ENCODE measurements at regions not wholly inside any gene's neighbourhood (a gene's known extent, or its start where the extent isn't known, plus 50 kb on each side); places are given as distances from the start of the nearest gene placed in this dataset.
A peak's percentile ranks its signal among the peaks of the same experiment; 100 is the strongest.

DNA sequence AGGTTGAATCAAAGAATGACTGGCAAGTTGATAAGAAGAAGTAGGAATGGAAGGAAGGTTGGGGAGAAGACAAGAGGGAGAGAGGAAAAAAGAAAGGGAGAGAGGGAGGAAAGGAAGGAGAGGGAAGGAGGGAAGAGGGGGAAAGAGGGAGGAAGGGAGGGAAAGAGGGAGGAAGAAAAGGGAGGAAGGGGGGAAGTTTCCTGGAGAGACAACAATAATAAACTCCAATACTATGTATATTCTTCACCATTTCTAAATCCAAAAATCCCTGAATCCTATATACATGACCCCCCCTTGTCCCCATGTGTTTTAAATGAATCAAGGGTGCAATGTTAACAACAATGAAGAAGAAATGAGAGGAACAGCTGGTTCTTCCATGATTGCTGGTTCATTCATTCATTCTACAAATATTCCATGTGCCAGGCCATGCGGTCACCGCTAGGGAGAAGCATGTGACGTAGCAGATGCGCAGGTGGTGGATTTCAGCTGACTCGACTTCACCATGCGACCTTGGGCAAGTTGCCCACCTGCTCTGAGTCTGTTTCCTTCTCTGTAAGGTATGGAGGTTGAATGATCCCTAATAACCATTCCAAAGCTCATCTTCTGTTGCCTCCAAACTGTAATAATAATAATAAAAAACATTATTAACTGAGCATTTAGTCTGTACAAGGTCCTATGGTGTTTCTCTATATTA lies 77.6 kb downstream of the EN1 start:
- FAIRE-seq (no peak), ATAC-seq (no peak), DNase-seq (ENCODE audit: low read depth in 1 of 2, low spot score in 1 of 2) (no peak)
- POLR2A ChIA-PET, result no interaction called here
- WGBS (ENCODE audit: missing lambda C conversion rate), result 30% methylated on average over 6 of the region's 6 CpGs
- no peak for TF ChIP-seq NPAS2 (CRISPR knock-in tag; IDR thresholded peaks at IDR 0.05; ENCODE audit: borderline replicate concordance)
- TF ChIP-seq PHF8 (IDR thresholded peaks at IDR 0.05; ENCODE audit: borderline replicate concordance, low read depth), result no peak
- TF ChIP-seq, protein P1, sequence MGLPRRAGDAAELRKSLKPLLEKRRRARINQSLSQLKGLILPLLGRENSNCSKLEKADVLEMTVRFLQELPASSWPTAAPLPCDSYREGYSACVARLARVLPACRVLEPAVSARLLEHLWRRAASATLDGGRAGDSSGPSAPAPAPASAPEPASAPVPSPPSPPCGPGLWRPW (IDR thresholded peaks at IDR 0.05), result no peak
- H3K4me1 ChIP-seq, result no peaks in the 10 kb centered on the region
- CTCF ChIA-PET, result interaction anchor here (1.1 kb wide), 1 partner anchor 17 kb away, joined by 3 read pairs; no protein-coding TSS in a partner anchor
- no peak overlapping the region for H3K4me3 ChIP-seq
- no peak overlapping the region for H3K4me2 ChIP-seq
- no peak overlapping the region for H3K27ac ChIP-seq
- no peaks in the 10 kb centered on the region for H3K9me3 ChIP-seq

DNA sequence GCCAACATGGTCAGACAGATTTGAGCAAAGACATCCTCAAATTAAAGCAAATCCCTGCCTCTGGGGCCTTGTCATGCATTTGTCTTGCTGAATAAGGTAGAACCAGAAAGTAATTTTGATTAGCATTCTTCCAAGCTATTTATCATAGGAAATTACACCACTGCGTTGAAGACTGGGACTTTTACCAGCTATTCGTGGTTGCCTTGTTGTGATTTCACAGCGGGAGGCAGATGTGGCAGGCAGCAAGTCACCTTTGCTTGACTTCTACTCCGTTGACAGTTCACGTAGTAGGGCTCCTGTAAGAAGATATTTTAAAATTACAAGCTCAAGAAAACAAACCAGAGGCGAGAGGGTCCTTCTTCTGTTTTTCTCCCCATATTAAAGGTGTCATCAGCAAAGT lies 80.6 kb downstream of the EN1 start:
- POLR2A ChIA-PET, result no interaction called here
- no peak for FAIRE-seq
- CTCF ChIA-PET, result interaction anchor here (0.6 to 0.8 kb wide), 2 partner anchors 20 to 115 kb away, joined by 3 read pairs; no protein-coding TSS in a partner anchor
- no peaks in the 10 kb centered on the region for H3K9me3 ChIP-seq
- H3K4me1 ChIP-seq, result no peaks in the 10 kb centered on the region
- TF ChIP-seq RNF2 (IDR thresholded peaks at IDR 0.05; ENCODE audit: borderline replicate concordance, low read depth) (no peak), ZNF302 (CRISPR knock-in tag; IDR thresholded peaks at IDR 0.05) (no peak), JUN (IDR thresholded peaks at IDR 0.05) (no peak)
- DNase-seq (ENCODE audit: low read depth in 1 of 2, low spot score in 1 of 2), result no peak
- ATAC-seq, result no peak
- 7% methylated on average over 6 of the region's 6 CpGs for WGBS (ENCODE audit: missing lambda C conversion rate)
- no peak overlapping the region for H3K4me3 ChIP-seq
- no peak overlapping the region for H3K4me2 ChIP-seq
- H3K27ac ChIP-seq, result no peak overlapping the region

DNA sequence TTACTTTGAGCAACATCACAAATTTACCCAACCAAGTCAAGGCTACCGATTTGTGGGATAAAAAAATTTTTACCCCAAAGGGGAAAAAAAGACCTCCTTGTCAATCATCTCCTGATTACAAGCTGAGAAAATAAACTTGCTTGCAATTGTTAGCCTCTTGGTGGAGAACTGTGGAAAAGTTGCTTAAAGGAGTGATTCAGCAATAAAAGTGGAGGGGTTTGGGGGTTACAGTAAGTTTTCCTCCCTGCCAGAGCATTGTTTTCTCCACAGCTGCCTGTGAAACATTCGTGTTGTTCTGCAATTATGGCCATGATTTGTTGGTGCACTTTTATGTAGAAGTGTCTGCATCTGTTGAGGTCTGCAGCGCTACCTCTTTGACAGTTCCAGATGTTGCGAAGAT lies 82.6 kb downstream of the EN1 start:
- H3K4me3 ChIP-seq, result no peak overlapping the region
- POLR2A ChIA-PET, result no interaction called here

DNA sequence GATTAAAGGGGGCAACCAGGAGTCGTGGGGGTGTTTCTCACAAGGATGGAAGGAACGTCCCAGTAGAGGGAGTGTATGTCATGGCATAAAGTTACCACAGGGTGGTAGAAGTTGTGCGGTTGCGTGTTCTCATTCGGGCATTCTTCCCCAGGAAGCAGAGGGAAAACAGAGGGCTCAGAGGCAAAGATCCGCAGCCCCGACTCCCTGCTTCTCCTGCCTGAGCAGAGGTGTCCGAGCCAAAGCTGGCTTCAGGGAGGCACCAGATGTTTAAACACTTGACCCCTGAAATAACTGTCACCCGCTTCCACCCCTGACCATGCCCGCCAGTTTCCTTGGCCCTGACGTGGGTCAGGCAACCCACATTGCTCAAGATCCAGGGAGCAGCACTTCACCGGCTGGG lies 83.7 kb downstream of the EN1 start:
- WGBS (ENCODE audit: missing lambda C conversion rate), result 38% methylated on average over 11 of the region's 12 CpGs
- no peak for FAIRE-seq

More for the DNA sequence above, 82.6 kb downstream of the EN1 start:
- Histone ChIP-seq H3K4me2 (no peak overlapping the region), H3K9me3 (no peaks in the 10 kb centered on the region), H3K27ac (no peak overlapping the region), H3K4me1 (no peaks in the 10 kb centered on the region)
- CTCF ChIA-PET, result interaction anchor here (1.6 kb wide), 1 partner anchor 91 kb away, joined by 3 read pairs; no protein-coding TSS in a partner anchor
- TF ChIP-seq, protein P2, sequence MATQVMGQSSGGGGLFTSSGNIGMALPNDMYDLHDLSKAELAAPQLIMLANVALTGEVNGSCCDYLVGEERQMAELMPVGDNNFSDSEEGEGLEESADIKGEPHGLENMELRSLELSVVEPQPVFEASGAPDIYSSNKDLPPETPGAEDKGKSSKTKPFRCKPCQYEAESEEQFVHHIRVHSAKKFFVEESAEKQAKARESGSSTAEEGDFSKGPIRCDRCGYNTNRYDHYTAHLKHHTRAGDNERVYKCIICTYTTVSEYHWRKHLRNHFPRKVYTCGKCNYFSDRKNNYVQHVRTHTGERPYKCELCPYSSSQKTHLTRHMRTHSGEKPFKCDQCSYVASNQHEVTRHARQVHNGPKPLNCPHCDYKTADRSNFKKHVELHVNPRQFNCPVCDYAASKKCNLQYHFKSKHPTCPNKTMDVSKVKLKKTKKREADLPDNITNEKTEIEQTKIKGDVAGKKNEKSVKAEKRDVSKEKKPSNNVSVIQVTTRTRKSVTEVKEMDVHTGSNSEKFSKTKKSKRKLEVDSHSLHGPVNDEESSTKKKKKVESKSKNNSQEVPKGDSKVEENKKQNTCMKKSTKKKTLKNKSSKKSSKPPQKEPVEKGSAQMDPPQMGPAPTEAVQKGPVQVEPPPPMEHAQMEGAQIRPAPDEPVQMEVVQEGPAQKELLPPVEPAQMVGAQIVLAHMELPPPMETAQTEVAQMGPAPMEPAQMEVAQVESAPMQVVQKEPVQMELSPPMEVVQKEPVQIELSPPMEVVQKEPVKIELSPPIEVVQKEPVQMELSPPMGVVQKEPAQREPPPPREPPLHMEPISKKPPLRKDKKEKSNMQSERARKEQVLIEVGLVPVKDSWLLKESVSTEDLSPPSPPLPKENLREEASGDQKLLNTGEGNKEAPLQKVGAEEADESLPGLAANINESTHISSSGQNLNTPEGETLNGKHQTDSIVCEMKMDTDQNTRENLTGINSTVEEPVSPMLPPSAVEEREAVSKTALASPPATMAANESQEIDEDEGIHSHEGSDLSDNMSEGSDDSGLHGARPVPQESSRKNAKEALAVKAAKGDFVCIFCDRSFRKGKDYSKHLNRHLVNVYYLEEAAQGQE (IDR thresholded peaks at IDR 0.05), result no peak
- TF ChIP-seq, protein P3, sequence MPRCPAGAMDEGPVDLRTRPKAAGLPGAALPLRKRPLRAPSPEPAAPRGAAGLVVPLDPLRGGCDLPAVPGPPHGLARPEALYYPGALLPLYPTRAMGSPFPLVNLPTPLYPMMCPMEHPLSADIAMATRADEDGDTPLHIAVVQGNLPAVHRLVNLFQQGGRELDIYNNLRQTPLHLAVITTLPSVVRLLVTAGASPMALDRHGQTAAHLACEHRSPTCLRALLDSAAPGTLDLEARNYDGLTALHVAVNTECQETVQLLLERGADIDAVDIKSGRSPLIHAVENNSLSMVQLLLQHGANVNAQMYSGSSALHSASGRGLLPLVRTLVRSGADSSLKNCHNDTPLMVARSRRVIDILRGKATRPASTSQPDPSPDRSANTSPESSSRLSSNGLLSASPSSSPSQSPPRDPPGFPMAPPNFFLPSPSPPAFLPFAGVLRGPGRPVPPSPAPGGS (IDR thresholded peaks at IDR 0.05), result no peak
- TF ChIP-seq KDM5A (IDR thresholded peaks at IDR 0.05) (no peak), JUN (IDR thresholded peaks at IDR 0.05) (no peak), RAD21 (conservative IDR thresholded peaks at IDR 0.05 in 1 of 2, IDR thresholded peaks at IDR 0.05 in 1 of 2) (no peak)
- WGBS (ENCODE audit: missing lambda C conversion rate), result 56% methylated on average over 4 of the region's 4 CpGs
- DNase-seq (ENCODE audit: low read depth in 1 of 2, low spot score in 1 of 2) (no peak), ATAC-seq (no peak), FAIRE-seq (no peak)

More for the DNA sequence above, 83.7 kb downstream of the EN1 start:
- ATAC-seq (peak in 1 of 2 experiments; percentile 78; a peak in 3 of 6 replicates), DNase-seq (ENCODE audit: low read depth in 1 of 2, low spot score in 1 of 2) (peak; percentile 13 to 17)
- Histone ChIP-seq H3K27ac (no peak overlapping the region), H3K9me3 (no peaks in the 10 kb centered on the region), H3K4me1 (no peaks in the 10 kb centered on the region), H3K4me2 (no peak overlapping the region), H3K4me3 (no peak overlapping the region)
- peak in 1 of 2 experiments; percentile 11; a peak in 1 of 5 replicates for TF ChIP-seq RAD21 (conservative IDR thresholded peaks at IDR 0.05 in 1 of 2, IDR thresholded peaks at IDR 0.05 in 1 of 2)
- TF ChIP-seq, protein P4, sequence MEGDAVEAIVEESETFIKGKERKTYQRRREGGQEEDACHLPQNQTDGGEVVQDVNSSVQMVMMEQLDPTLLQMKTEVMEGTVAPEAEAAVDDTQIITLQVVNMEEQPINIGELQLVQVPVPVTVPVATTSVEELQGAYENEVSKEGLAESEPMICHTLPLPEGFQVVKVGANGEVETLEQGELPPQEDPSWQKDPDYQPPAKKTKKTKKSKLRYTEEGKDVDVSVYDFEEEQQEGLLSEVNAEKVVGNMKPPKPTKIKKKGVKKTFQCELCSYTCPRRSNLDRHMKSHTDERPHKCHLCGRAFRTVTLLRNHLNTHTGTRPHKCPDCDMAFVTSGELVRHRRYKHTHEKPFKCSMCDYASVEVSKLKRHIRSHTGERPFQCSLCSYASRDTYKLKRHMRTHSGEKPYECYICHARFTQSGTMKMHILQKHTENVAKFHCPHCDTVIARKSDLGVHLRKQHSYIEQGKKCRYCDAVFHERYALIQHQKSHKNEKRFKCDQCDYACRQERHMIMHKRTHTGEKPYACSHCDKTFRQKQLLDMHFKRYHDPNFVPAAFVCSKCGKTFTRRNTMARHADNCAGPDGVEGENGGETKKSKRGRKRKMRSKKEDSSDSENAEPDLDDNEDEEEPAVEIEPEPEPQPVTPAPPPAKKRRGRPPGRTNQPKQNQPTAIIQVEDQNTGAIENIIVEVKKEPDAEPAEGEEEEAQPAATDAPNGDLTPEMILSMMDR (IDR thresholded peaks at IDR 0.05), result no peak
- ChIA-PET POLR2A (no interaction called here), CTCF (interaction anchor here (1.6 kb wide), 1 partner anchor 92 kb away, joined by 3 read pairs; no protein-coding TSS in a partner anchor)
